PC-9 (cell line): ENCODE measurements at regions not wholly inside any gene's neighbourhood (a gene's known extent, or its start where the extent isn't known, plus 50 kb on each side); places are given as distances from the start of the nearest gene placed in this dataset.

Experiments used
- BruUV-seq: library from RNA; stranded (reverse); fragments of 400-500 nt; replicated peaks from 2 replicates; lab custom pipeline; 2021; lab: Mats Ljungman, UMichigan
- CTCF ChIA-PET: fragments of 300-600 bp; sonication (Branson Sonifier 250); formaldehyde crosslinking; loops from one replicate; lab custom pipeline; 2022; ENCODE audit warnings: antibody characterized with exemption; lab: Charles Lee
- POLR2A ChIA-PET: fragments of 300-600 bp; sonication (Branson Sonifier 250); formaldehyde crosslinking; loops from one replicate; lab custom pipeline; 2022; ENCODE audit warnings: antibody characterized with exemption; ENCODE audit not compliant: unreplicated experiment; lab: Charles Lee
- DNase-seq, 2 experiments: peaks; one replicate each; pipeline versions ENCODE4 v3.0.0 to v3.0.0-alpha.2; 2015 to 2022; ENCODE audit warnings: mixed read lengths in 1 of 2
- H2AFZ ChIP-seq: fragments of 200-600 bp; sonication (generic); 2 replicates; pipeline ENCODE4 v1.8.1; 2017; ENCODE audit warnings: antibody characterized with exemption
- H3F3A ChIP-seq: fragments of 200-600 bp; sonication (generic); 2 replicates; pipeline ENCODE4 v1.8.1; 2017; ENCODE audit warnings: antibody characterized with exemption, mild to moderate bottlenecking, low read depth; ENCODE audit not compliant: insufficient read depth
- H3K27ac ChIP-seq: fragments of 200-600 bp; sonication (generic); 2 replicates; pipeline ENCODE4 v1.6.1; 2016; ENCODE audit warnings: mixed run types
- H3K27me3 ChIP-seq: fragments of 200-600 bp; sonication (generic); 2 replicates; pipeline ENCODE4 v1.6.1; 2016; ENCODE audit warnings: low read depth, mixed run types; ENCODE audit not compliant: insufficient read depth
- H3K36me3 ChIP-seq: fragments of 200-600 bp; sonication (generic); 2 replicates; pipeline ENCODE4 v1.6.1; 2016; ENCODE audit warnings: low read depth, mixed run types
- H3K4me1 ChIP-seq: fragments of 200-600 bp; sonication (generic); replicated peaks from 2 replicates; pipeline ENCODE4 v1.6.1; 2016; ENCODE audit warnings: mixed run types; ENCODE audit not compliant: insufficient read depth
- H3K4me2 ChIP-seq: fragments of 200-600 bp; sonication (generic); 2 replicates; pipeline ENCODE4 v1.6.1; 2017; ENCODE audit warnings: mixed run types
- H3K4me3 ChIP-seq: fragments of 200-600 bp; sonication (generic); 2 replicates; pipeline ENCODE4 v1.6.1; 2016; ENCODE audit warnings: mixed run types
- H3K79me2 ChIP-seq: fragments of 200-600 bp; sonication (generic); 2 replicates; pipeline ENCODE4 v1.6.1; 2017; ENCODE audit warnings: low read depth, mixed run types
- H3K9me2 ChIP-seq: fragments of 200-600 bp; sonication (generic); 2 replicates; pipeline ENCODE4 v1.8.1; 2017; ENCODE audit warnings: mild to moderate bottlenecking; ENCODE audit not compliant: insufficient read depth
- H3K9me3 ChIP-seq: fragments of 200-600 bp; sonication (generic); 2 replicates; pipeline ENCODE4 v1.8.1; 2016; ENCODE audit warnings: low read depth; ENCODE audit not compliant: insufficient read depth
- H4K20me1 ChIP-seq: fragments of 200-600 bp; sonication (generic); 2 replicates; pipeline ENCODE4 v1.8.1; 2017; ENCODE audit not compliant: insufficient read depth
- CTCF ChIP-seq: fragments of 200-600 bp; sonication (generic); conservative IDR thresholded peaks from 2 replicates; pipeline ENCODE4 v1.6.1; 2017; ENCODE audit warnings: mixed run types, antibody characterized with exemption, mild to moderate bottlenecking, moderate library complexity
- EZH2 ChIP-seq: fragments of 200-600 bp; sonication (generic); IDR thresholded peaks from 2 replicates; pipeline ENCODE4 v1.8.0; 2017; ENCODE audit warnings: antibody characterized with exemption, low read depth
- intact Hi-C: fragments of 100-400 bp; cut with micrococcal nuclease; formaldehyde crosslinking; loops from one replicate; pipeline ENCODE4 v1.10.0; 2022; ENCODE audit not compliant: unreplicated experiment

- DNase-seq, result no peak
- no peak overlapping the region for H2AFZ ChIP-seq
- no peak overlapping the region for H3K27ac ChIP-seq
- H3K4me2 ChIP-seq, result no peak overlapping the region
- CTCF ChIA-PET, result no interaction called here
- no peaks in the 10 kb centered on the region for H3K9me3 ChIP-seq
- TF ChIP-seq EZH2 (no peak), CTCF (no peak)
- H3K27me3 ChIP-seq, result no peaks in the 10 kb centered on the region
- intact Hi-C loops, result no loop called here
- H3K79me2 ChIP-seq, result no peaks in the 10 kb centered on the region
- no peaks in the 10 kb centered on the region for H3F3A ChIP-seq
- no peaks in the 10 kb centered on the region for H4K20me1 ChIP-seq
- POLR2A ChIA-PET, result no interaction called here
- no peaks in the 10 kb centered on the region for H3K4me1 ChIP-seq
- H3K36me3 ChIP-seq, result no peaks in the 10 kb centered on the region
- no peaks in the 10 kb centered on the region for H3K9me2 ChIP-seq
- no peak overlapping the region for H3K4me3 ChIP-seq
- BruUV-seq, result no TSS peak
Observed at GRCh38 chr7:140269004-140269638, 92.3 kb upstream of the KDM7A start.

GRCh38 chr7:140267381-140268226 is 90.8 kb upstream of the KDM7A start:
- CTCF ChIA-PET, result no interaction called here
- Histone ChIP-seq H3K9me3 (no peaks in the 10 kb centered on the region), H3K36me3 (no peaks in the 10 kb centered on the region), H3K4me2 (no peak overlapping the region), H3F3A (no peaks in the 10 kb centered on the region), H2AFZ (no peak overlapping the region), H3K4me1 (no peaks in the 10 kb centered on the region), H4K20me1 (no peaks in the 10 kb centered on the region), H3K27ac (no peak overlapping the region), H3K9me2 (no peaks in the 10 kb centered on the region), H3K4me3 (no peak overlapping the region), H3K79me2 (no peaks in the 10 kb centered on the region), H3K27me3 (no peaks in the 10 kb centered on the region)
- TF ChIP-seq CTCF, result no peak
- TF ChIP-seq EZH2, result no peak
- intact Hi-C loops, result no loop called here
- POLR2A ChIA-PET, result interaction anchor here (0.7 kb wide), 1 partner anchor 609 kb away, joined by 7 read pairs; no protein-coding TSS in a partner anchor
- no TSS peak for BruUV-seq
- DNase-seq, result no peak

GRCh38 chr7:140263277-140263676 is 86.5 kb upstream of the KDM7A start:
- no peaks in the 10 kb centered on the region for H3K27me3 ChIP-seq
- no peak for TF ChIP-seq CTCF
- no peak for TF ChIP-seq EZH2
- H3K4me1 ChIP-seq, result no peaks in the 10 kb centered on the region
- intact Hi-C loops, result no loop called here
- no peaks in the 10 kb centered on the region for H3F3A ChIP-seq
- no peaks in the 10 kb centered on the region for H3K9me2 ChIP-seq
- no peak for DNase-seq
- H4K20me1 ChIP-seq, result no peaks in the 10 kb centered on the region
- no peak overlapping the region for H3K4me3 ChIP-seq
- no peak overlapping the region for H3K27ac ChIP-seq
- H3K36me3 ChIP-seq, result no peaks in the 10 kb centered on the region
- POLR2A ChIA-PET, result interaction anchor here (0.8 kb wide), 1 partner anchor 57 kb away, joined by 10 read pairs; no protein-coding TSS in a partner anchor
- H3K9me3 ChIP-seq, result no peaks in the 10 kb centered on the region
- BruUV-seq, result no TSS peak
- CTCF ChIA-PET, result no interaction called here
- H2AFZ ChIP-seq, result no peak overlapping the region
- no peak overlapping the region for H3K4me2 ChIP-seq
- no peaks in the 10 kb centered on the region for H3K79me2 ChIP-seq
